BLaER1 treated with 17β-estradiol and CSF1 and Interleukin-3, amounts not matched to agents 10 nM and 100 nM (cell line): ENCODE measurements at regions not wholly inside any gene's neighbourhood (a gene's known extent, or its start where the extent isn't known, plus 50 kb on each side); places are given as distances from the start of the nearest gene placed in this dataset.
A peak's percentile ranks its signal among the peaks of the same experiment; 100 is the strongest.

Experiments
- H3K27ac ChIP-seq, 11 experiments: shearing (Covaris generic); formaldehyde crosslinking; 2 replicates each; pipeline ENCODE4 v1.8.1; 2022
- H3K27me3 ChIP-seq, 11 experiments: shearing (Covaris generic); formaldehyde crosslinking; 2 replicates each; pipeline ENCODE4 v1.8.1; 2022
- H3K36me3 ChIP-seq, 11 experiments: shearing (Covaris generic); formaldehyde crosslinking; 2 replicates each; pipeline ENCODE4 v1.8.1; 2022
- H3K4me1 ChIP-seq, 10 experiments: shearing (Covaris generic); formaldehyde crosslinking; 2 replicates each; pipeline ENCODE4 v1.8.1; 2022
- H3K4me2 ChIP-seq, 11 experiments: shearing (Covaris generic); formaldehyde crosslinking; 2 replicates each; pipeline ENCODE4 v1.8.1; 2022
- H3K4me3 ChIP-seq, 10 experiments: shearing (Covaris generic); formaldehyde crosslinking; 2 replicates each; pipeline ENCODE4 v1.8.1; 2022
- H3K9ac ChIP-seq, 11 experiments: shearing (Covaris generic); formaldehyde crosslinking; 2 replicates each; pipeline ENCODE4 v1.8.1; 2022
- H3K9me3 ChIP-seq, 11 experiments: shearing (Covaris generic); formaldehyde crosslinking; replicated peaks in 1 of 11; 2 replicates each; pipeline ENCODE4 v1.8.1; 2022
- H4K20me1 ChIP-seq, 11 experiments: shearing (Covaris generic); formaldehyde crosslinking; 2 replicates each; pipeline ENCODE4 v1.8.1; 2022
- Cebpa-rat ChIP-seq, 11 experiments: shearing (Covaris generic); IDR thresholded peaks; 2 replicates each; pipeline ENCODE4 v1.8.1; 2022

GRCh38 chr15:69946870-69947269 is 150.8 kb downstream of the TLE3 start:
- Histone ChIP-seq H3K9ac (no peak overlapping the region), H3K36me3 (no peaks in the 10 kb centered on the region), H4K20me1 (no peaks in the 10 kb centered on the region), H3K27ac (no peak overlapping the region), H3K4me1 (peaks cover 0 to 29% (median 16%) of the 10 kb centered on the region in 10 experiments; a peak in 14 of 20 replicates), H3K9me3 (no peaks in the 10 kb centered on the region), H3K4me2 (peak overlapping the region in 4 of 11 experiments; percentile 25 to 64 (median 42); a peak in 3 of 22 replicates), H3K4me3 (no peak overlapping the region), H3K27me3 (0 out of 22 replicates have a peak, but pooled peaks cover 0 to 3% (median 0%) of the 10 kb centered on the region in 11 experiments)
- no peak for TF ChIP-seq Cebpa-rat (IDR thresholded peaks at IDR 0.05)

GRCh38 chr15:69947394-69947793 is 150.3 kb downstream of the TLE3 start:
- Histone ChIP-seq H3K27ac (no peak overlapping the region), H3K9me3 (no peaks in the 10 kb centered on the region), H3K36me3 (no peaks in the 10 kb centered on the region), H3K4me1 (peaks cover 0 to 29% (median 16%) of the 10 kb centered on the region in 10 experiments; a peak in 14 of 20 replicates), H4K20me1 (no peaks in the 10 kb centered on the region), H3K27me3 (0 out of 22 replicates have a peak, but pooled peaks cover 0 to 3% (median 0%) of the 10 kb centered on the region in 11 experiments), H3K9ac (no peak overlapping the region), H3K4me2 (peak overlapping the region in 9 of 11 experiments; percentile 25 to 66 (median 50); a peak in 17 of 22 replicates), H3K4me3 (no peak overlapping the region)
- TF ChIP-seq Cebpa-rat (IDR thresholded peaks at IDR 0.05), result no peak

GRCh38 chr15:69949485-69949884 is 148.2 kb downstream of the TLE3 start:
- Histone ChIP-seq H3K4me3 (no peak overlapping the region), H3K27me3 (0 out of 22 replicates have a peak, but pooled peaks cover 0 to 2% (median 0%) of the 10 kb centered on the region in 11 experiments), H3K27ac (no peak overlapping the region), H3K4me2 (peak overlapping the region in 3 of 11 experiments; percentile 5 to 28 (median 18); a peak in 2 of 22 replicates), H3K9ac (no peak overlapping the region), H3K9me3 (no peaks in the 10 kb centered on the region), H4K20me1 (no peaks in the 10 kb centered on the region), H3K4me1 (peaks cover 0 to 22% (median 15%) of the 10 kb centered on the region in 10 experiments; a peak in 14 of 20 replicates), H3K36me3 (no peaks in the 10 kb centered on the region)
- no peak for TF ChIP-seq Cebpa-rat (IDR thresholded peaks at IDR 0.05)

- TF ChIP-seq Cebpa-rat (IDR thresholded peaks at IDR 0.05), result no peak
- Histone ChIP-seq H3K9ac (no peak overlapping the region), H3K4me3 (no peak overlapping the region), H3K27me3 (0 out of 22 replicates have a peak, but pooled peaks cover 0 to 2% (median 0%) of the 10 kb centered on the region in 11 experiments), H3K4me2 (no peak overlapping the region), H3K4me1 (peaks cover 0 to 22% (median 15%) of the 10 kb centered on the region in 10 experiments; a peak in 14 of 20 replicates), H3K9me3 (no peaks in the 10 kb centered on the region), H3K27ac (no peak overlapping the region), H4K20me1 (no peaks in the 10 kb centered on the region), H3K36me3 (no peaks in the 10 kb centered on the region)
Measured at GRCh38 chr15:69951256-69951897, 146.3 kb downstream of the TLE3 start.

GRCh38 chr15:69951898-69952555 is 145.7 kb downstream of the TLE3 start:
- 0 out of 22 replicates have a peak, but pooled peaks cover 0 to 2% (median 0%) of the 10 kb centered on the region in 11 experiments for H3K27me3 ChIP-seq
- H3K4me3 ChIP-seq, result no peak overlapping the region
- no peak for TF ChIP-seq Cebpa-rat (IDR thresholded peaks at IDR 0.05)
- H3K36me3 ChIP-seq, result no peaks in the 10 kb centered on the region
- H3K27ac ChIP-seq, result no peak overlapping the region
- H3K9me3 ChIP-seq, result no peaks in the 10 kb centered on the region
- H3K4me2 ChIP-seq, result no peak overlapping the region
- H4K20me1 ChIP-seq, result no peaks in the 10 kb centered on the region
- H3K9ac ChIP-seq, result no peak overlapping the region
- peaks cover 0 to 22% (median 15%) of the 10 kb centered on the region in 10 experiments; a peak in 14 of 20 replicates for H3K4me1 ChIP-seq

GRCh38 chr15:69953051-69953450 is 144.7 kb downstream of the TLE3 start:
- no peaks in the 10 kb centered on the region for H3K36me3 ChIP-seq
- TF ChIP-seq Cebpa-rat (IDR thresholded peaks at IDR 0.05), result no peak
- H3K9ac ChIP-seq, result no peak overlapping the region
- H4K20me1 ChIP-seq, result no peaks in the 10 kb centered on the region
- H3K27me3 ChIP-seq, result 0 out of 22 replicates have a peak, but pooled peaks cover 0 to 2% (median 0%) of the 10 kb centered on the region in 11 experiments
- no peak overlapping the region for H3K4me2 ChIP-seq
- H3K4me3 ChIP-seq, result no peak overlapping the region
- H3K9me3 ChIP-seq, result no peaks in the 10 kb centered on the region
- H3K4me1 ChIP-seq, result peaks cover 0 to 12% (median 5%) of the 10 kb centered on the region in 10 experiments; a peak in 14 of 20 replicates
- H3K27ac ChIP-seq, result no peak overlapping the region

- no peaks in the 10 kb centered on the region for H3K9me3 ChIP-seq
- TF ChIP-seq Cebpa-rat (IDR thresholded peaks at IDR 0.05), result no peak
- no peak overlapping the region for H3K9ac ChIP-seq
- H3K27me3 ChIP-seq, result 0 out of 22 replicates have a peak, but pooled peaks cover 0 to 2% (median 0%) of the 10 kb centered on the region in 11 experiments
- no peak overlapping the region for H3K4me2 ChIP-seq
- H3K27ac ChIP-seq, result no peak overlapping the region
- no peaks in the 10 kb centered on the region for H3K36me3 ChIP-seq
- H3K4me1 ChIP-seq, result peaks cover 0 to 6% (median 0%) of the 10 kb centered on the region in 10 experiments; a peak in 2 of 20 replicates
- H4K20me1 ChIP-seq, result no peaks in the 10 kb centered on the region; a peak in 1 of 22 replicates
- no peak overlapping the region for H3K4me3 ChIP-seq
Measured at GRCh38 chr15:69953816-69954215, 143.9 kb downstream of the TLE3 start.

GRCh38 chr15:69954666-69955065 is 143.1 kb downstream of the TLE3 start:
- H3K27me3 ChIP-seq, result no peaks in the 10 kb centered on the region
- H3K9ac ChIP-seq, result no peak overlapping the region
- H3K4me1 ChIP-seq, result peaks cover 0 to 2% (median 0%) of the 10 kb centered on the region in 10 experiments; a peak in 2 of 20 replicates
- H3K9me3 ChIP-seq, result no peaks in the 10 kb centered on the region
- no peaks in the 10 kb centered on the region; a peak in 1 of 22 replicates for H4K20me1 ChIP-seq
- H3K36me3 ChIP-seq, result no peaks in the 10 kb centered on the region
- no peak overlapping the region for H3K27ac ChIP-seq
- no peak overlapping the region for H3K4me3 ChIP-seq
- no peak for TF ChIP-seq Cebpa-rat (IDR thresholded peaks at IDR 0.05)
- no peak overlapping the region for H3K4me2 ChIP-seq

- no peaks in the 10 kb centered on the region for H3K4me1 ChIP-seq
- no peaks in the 10 kb centered on the region for H3K9me3 ChIP-seq
- no peak overlapping the region for H3K9ac ChIP-seq
- no peak for TF ChIP-seq Cebpa-rat (IDR thresholded peaks at IDR 0.05)
- no peaks in the 10 kb centered on the region for H3K27me3 ChIP-seq
- no peaks in the 10 kb centered on the region; a peak in 1 of 22 replicates for H4K20me1 ChIP-seq
- H3K27ac ChIP-seq, result no peak overlapping the region
- H3K4me3 ChIP-seq, result no peak overlapping the region
- no peak overlapping the region for H3K4me2 ChIP-seq
- no peaks in the 10 kb centered on the region for H3K36me3 ChIP-seq
Measured at GRCh38 chr15:69955240-69955894, 142.3 kb downstream of the TLE3 start.
